NB4 (cell line): ENCODE measurements at regions not wholly inside any gene's neighbourhood (a gene's known extent, or its start where the extent isn't known, plus 50 kb on each side); places are given as distances from the start of the nearest gene placed in this dataset.

ENCODE experiments used
- DNase-seq: peaks from one replicate; pipeline ENCODE4 v3.0.0; 2010; ENCODE audit warnings: low read depth
- H3K4me3 ChIP-seq: one replicate; pipeline ENCODE4 v1.5.1; 2011; ENCODE audit warnings: mild to moderate bottlenecking, low read depth, low read length, moderate library complexity
- CTCF ChIP-seq: IDR thresholded peaks from one replicate; pipeline ENCODE4 v1.5.1; 2012; ENCODE audit warnings: low read depth, low read length
- MAX ChIP-seq: IDR thresholded peaks from 2 replicates; pipeline ENCODE4 v1.6.1; 2011; ENCODE audit warnings: low read depth, low read length
- MYC ChIP-seq: IDR thresholded peaks from 2 replicates; pipeline ENCODE4 v1.6.1; 2011; ENCODE audit warnings: low read depth, low read length
- POLR2A ChIP-seq: IDR thresholded peaks from 2 replicates; pipeline ENCODE4 v1.6.1; 2011; ENCODE audit warnings: mild to moderate bottlenecking; ENCODE audit not compliant: insufficient read length; ENCODE audit errors: extremely low read depth

DNA sequence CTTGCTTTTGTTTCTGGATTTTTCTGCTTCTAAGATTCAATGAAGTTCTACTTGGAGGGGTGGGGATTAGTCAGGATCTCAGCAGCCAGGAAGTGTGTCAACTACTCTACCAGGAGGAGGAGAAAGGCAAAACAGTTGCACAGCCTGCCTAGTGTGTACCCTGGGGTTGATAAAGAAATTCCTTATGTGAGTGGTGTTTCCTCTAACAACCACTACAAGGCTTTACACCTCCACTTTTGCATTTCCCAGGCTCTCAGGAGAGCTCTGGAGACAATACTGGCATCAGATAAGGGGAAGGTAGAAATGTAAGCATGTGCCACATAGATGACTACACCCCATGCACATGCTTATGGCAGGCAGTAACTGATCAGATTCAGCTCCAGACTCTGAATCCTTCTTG is 174.6 kb downstream of the TOX3 start:
- H3K4me3 ChIP-seq, result no peak overlapping the region
- DNase-seq, result no peak
- TF ChIP-seq MAX, result no peak
- no peak for TF ChIP-seq MYC
- TF ChIP-seq POLR2A, result no peak
- no peak for TF ChIP-seq CTCF

DNA sequence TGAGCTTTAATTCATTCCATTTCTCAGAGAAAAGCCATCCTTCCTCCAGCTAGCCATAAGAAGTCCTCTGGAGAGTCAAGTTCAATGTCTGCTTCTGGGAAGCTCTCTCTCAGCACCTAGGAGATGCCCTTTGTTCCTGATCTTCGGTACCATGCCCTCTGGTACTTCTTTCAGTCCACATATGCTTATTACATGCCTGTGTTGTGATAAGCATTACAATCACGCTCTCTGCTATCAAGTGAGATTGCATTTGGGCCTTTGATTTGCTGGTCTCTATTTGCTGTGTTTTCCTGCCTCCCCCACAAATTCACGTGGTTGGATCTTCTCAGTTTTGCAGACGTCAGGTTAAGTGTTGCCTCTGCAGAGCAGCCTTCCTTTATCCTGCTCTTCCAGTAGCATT is 178.1 kb downstream of the TOX3 start:
- TF ChIP-seq MYC, result no peak
- TF ChIP-seq POLR2A, result no peak
- TF ChIP-seq CTCF, result no peak
- TF ChIP-seq MAX, result no peak
- no peak overlapping the region for H3K4me3 ChIP-seq
- DNase-seq, result no peak

DNA sequence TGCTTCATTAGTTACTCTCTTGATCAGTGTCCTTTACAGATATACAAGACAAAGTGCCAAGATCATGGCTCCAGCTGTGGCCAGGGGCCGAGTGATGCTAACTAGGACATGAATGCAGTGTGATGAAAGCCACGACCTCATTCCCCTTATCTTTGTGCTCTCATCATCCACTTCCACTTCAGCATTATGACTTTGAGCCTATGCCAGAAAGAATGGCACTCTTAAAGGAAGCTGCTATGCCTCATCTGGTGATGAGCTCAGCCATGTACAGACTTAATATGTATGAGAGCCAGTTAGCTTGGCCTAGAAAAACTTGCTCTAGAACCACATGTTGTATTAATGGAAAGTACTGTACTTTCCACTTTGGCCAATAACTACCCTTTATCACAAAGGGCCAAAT is 179.1 kb downstream of the TOX3 start:
- TF ChIP-seq POLR2A (no peak), MAX (no peak), MYC (no peak), CTCF (no peak)
- H3K4me3 ChIP-seq, result no peak overlapping the region
- no peak for DNase-seq

- TF ChIP-seq POLR2A, result no peak
- TF ChIP-seq CTCF, result no peak
- TF ChIP-seq MAX, result no peak
- no peak for TF ChIP-seq MYC
- DNase-seq, result no peak
Observed at GRCh38 chr16:52366983-52367382, 180.0 kb downstream of the TOX3 start.

DNA sequence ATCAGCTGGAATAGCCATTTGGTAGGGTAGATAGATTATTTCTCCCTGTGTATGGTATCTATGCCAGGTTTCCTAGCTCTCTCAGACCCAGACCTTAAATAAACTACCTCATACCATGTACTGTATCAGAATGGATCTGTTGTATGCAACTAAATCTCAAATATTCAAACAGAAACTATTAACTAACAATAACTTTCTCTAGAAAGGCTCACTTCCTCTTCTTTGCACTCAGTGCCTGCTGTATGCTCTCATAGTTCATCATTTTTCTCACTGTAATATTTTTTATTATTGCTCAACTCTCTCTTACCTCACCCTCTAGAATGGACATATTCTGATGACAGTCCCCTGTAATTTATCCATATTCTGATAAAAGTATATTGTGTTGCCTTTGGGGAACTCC is 182.4 kb downstream of the TOX3 start:
- no peak overlapping the region for H3K4me3 ChIP-seq
- TF ChIP-seq MAX (no peak), POLR2A (no peak), CTCF (no peak), MYC (no peak)
- DNase-seq, result no peak

More at GRCh38 chr16:52366983-52367382, 180.0 kb downstream of the TOX3 start:
- no peak overlapping the region for H3K4me3 ChIP-seq

GRCh38 chr16:52363082-52363481 is 183.9 kb downstream of the TOX3 start:
- DNase-seq, result no peak
- TF ChIP-seq POLR2A, result no peak
- H3K4me3 ChIP-seq, result no peak overlapping the region

- no peak for TF ChIP-seq POLR2A
- TF ChIP-seq MAX, result no peak
- no peak for TF ChIP-seq CTCF
- TF ChIP-seq MYC, result no peak
- DNase-seq, result no peak
- no peak overlapping the region for H3K4me3 ChIP-seq
Observed at GRCh38 chr16:52357711-52358110, 189.2 kb downstream of the TOX3 start.
